ENCODE measurements at regions not wholly inside any gene's neighbourhood (a gene's known extent, or its start where the extent isn't known, plus 50 kb on each side); places are given as distances from the start of the nearest gene placed in this dataset.
A peak's percentile ranks its signal among the peaks of the same experiment; 100 is the strongest.
"Not testable (repeated sequence)": the region's sequence is repeated elsewhere in the genome, so short reads cannot be mapped to it uniquely, and the experiment has no call there.

- DNase-seq = not testable (repeated sequence)
Measured at GRCh38 chr2:181737302-181737701, 57.0 kb upstream of the NEUROD1 start.

GRCh38 chr2:181738074-181738473, 57.8 kb upstream of the NEUROD1 start:
- DNase-seq = no peak

- no peak for DNase-seq
Measured at GRCh38 chr2:181738563-181738962, 58.2 kb upstream of the NEUROD1 start.

DNA sequence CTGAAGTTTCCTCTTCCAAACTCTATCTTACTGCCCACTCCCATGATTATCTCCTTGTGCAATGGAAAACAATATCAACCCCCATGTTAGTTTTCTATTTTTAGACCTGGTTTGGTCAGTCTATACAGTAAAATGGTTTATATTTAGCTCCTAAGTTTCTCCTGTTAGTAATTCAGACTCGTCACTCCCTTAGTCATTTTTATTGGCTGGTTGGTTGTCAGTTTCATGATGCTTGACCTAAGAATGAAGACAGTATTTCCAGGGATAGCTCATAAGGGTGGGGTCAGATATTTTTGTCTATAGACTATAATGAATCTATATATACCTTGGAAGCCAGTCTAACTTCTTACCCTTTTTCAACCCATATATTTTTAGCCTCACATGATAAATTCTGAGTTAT, 61.4 kb upstream of the NEUROD1 start:
- DNase-seq = no peak

DNA sequence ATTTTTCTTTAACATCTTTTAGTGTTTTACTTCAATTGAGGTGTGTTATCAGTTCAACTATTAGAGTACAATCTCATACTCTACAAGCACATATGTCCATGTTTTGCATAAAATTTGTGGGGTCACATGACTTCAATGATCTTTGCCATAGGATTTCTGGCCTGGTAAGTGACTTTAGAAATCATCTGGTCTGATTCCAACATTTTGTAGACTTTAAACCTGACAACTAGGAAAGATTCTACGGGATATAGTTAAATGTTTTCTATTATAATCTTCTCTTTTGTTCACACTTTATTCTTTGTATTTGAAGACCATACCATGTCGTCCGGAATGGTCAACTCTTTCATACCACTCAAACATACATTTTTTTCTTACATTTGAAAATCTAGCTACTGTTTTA, 62.0 kb upstream of the NEUROD1 start:
- DNase-seq = no peak

DNA sequence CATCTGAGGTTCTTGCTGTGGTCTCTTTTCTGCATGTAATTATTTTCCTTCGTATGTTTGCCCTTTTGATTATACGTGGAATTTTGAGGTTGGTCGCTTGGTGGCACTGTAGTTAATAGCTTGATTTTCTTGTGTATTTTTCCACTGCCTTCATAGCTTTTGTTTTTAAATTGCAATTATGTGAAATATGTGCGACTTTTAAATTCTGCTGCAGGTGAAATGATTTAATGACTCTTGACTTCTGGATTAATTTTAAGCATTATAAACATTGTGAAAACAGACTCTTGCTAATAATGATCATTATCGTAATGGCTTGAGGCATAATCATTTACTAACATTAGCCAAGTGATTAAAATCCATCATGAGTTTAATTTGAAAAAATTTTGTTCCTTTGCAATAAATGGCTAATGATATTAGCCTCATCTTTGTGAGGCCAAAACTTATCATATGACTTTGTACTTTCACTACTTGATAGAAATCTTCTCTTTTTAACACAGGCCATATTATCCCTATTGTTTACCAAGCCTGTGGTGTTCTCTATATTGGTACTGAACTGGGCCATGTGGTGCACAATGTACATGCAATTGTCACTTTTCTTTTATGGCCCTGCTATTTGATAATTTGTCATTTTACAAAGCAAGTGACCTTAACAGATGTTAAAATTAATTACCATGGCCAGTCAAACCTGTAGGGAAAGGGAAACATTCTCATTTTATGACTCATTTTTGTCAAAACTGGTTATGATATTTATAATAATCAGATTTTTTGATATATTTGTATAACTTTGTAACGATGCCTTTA, 62.8 kb upstream of the NEUROD1 start:
- peak; percentile 41 for DNase-seq

DNA sequence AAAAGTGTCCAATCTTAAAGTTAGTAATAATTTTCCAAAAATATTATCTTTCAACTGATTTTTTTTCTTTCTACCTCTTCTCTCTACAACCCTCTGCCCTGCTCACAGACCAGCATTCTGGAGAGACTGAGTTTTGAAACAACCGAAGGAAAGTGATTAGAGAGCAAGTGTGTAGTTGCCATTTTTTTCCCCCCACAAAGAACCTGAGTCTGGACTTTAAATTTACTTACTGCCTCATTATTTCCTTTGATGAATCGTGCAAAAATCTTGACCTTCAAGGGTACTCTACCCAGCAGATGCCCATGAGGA, 63.4 kb upstream of the NEUROD1 start:
- DNase-seq = no peak

- DNase-seq = no peak
Measured at GRCh38 chr2:181745796-181746540, 65.7 kb upstream of the NEUROD1 start.

DNA sequence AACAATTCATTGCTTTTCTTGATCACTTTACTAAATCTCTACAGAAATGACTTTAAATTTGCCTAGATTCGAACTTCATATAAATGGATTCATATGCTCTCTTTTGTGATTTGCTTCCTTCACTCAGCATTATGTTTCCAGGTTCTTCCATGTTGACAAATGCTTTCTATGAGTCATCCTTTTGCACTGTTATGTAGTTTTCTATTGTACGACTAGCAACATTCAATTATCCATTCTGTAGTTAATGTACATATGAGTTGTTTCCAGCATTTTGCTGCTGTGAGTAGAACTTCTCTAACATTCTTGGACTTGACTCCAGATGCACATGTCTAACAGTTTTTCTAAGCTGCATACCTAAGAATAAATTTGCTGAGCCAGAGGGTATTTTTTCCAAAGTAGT, 66.5 kb upstream of the NEUROD1 start:
- DNase-seq = no peak

- DNase-seq = no peak
Measured at GRCh38 chr2:181750305-181750704, 70.0 kb upstream of the NEUROD1 start.

DNA sequence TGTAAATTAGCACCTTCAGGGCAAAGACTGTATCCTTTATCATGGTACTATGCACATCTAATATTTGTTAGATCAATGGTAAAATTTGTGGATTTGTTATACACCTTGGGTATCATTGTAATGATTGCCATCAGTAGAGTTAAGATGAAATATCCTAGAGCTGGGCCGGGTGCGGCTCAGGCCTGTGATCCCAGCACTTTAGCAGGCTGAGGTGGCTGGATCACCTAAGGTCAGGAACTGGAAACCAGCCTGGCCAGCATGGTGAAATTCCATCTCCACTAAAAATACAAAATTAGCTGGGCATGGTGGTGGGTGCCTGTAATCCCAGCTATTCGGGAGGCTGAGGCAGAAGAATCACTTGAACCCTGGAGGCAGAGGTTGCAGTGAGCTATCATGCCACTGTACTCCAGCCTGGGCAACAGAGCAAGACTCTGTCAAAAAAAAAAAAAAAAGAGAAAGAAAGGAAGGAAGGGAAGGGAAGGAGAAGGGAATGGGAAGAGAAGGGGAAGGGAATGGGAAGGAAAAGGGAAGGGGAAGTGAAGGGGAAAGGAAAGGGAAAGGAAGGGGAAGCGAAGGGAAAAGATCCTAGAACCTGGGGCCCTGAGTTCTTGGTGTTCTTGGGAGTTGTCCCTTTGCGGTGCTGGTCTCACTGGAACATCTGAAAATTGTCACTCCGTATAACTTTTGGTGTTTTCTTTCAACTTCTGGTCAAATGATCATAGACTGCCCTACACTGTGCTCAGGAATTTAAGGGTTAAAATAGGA, 71.1 kb upstream of the NEUROD1 start:
- no peak for DNase-seq

GRCh38 chr2:181752301-181752700, 72.0 kb upstream of the NEUROD1 start:
- no peak for DNase-seq

- DNase-seq = no peak
Measured at GRCh38 chr2:181753686-181754085, 73.4 kb upstream of the NEUROD1 start.

- DNase-seq = no peak
Measured at GRCh38 chr2:181754105-181754504, 73.8 kb upstream of the NEUROD1 start.

DNA sequence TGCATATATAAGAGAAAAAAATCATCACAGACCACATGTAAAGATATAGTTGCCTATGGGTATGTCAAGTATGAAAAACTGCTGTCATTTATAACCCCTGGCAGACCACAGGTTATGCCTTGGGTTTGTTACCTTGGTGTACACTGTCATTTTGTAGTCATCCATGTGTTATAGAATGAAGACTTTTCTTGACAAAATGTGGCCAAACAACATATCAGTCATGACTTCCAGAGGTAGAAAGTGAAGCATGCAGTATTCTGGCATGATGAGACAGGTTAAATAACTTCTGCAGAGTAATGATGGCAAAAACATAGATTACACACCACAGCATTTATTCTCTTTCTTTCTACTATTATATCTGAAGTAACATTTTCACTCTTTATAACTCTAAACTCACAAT, 74.9 kb upstream of the NEUROD1 start:
- no peak for DNase-seq

- DNase-seq = no peak
Measured at GRCh38 chr2:181760521-181760920, 80.2 kb upstream of the NEUROD1 start.

DNA sequence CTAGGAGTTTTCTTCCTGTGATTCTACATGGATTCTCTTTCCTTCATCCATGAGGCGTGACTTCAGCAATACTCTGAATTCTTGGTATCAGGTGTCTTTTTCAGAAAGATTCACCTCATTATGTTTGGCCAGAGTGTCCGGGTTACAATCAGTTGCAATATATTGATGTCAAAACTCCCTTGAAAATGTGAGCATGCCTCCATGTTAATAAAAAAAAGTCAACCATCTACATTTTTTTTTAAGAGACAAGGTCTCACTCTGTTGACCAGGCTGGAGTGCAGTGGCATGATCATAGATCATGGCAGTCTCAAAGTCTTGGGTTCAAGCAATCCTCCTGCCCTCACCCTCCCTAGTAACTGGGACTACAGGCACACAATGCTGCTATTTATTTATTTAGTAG, 80.9 kb upstream of the NEUROD1 start:
- DNase-seq = no peak

DNA sequence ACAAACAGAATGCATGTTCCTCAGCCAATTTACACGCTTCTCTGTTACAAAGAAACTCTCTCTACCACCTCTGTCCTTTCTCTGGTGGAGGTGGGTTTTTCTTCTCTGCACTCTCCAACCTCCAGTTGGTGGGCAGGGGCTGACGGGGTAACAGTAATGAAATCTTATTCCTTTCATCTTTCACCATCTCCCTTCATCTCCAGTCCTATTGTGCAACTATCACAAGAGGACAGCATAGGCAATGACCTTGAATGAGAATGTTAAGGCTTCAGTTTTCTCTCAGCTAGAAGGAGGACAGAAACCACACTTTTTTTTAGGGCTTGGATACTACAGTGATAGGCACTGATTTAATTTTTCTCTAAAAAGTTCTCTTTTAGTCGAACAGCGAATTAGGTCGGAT, 81.7 kb upstream of the NEUROD1 start:
- no peak for DNase-seq

GRCh38 chr2:181762848-181763247, 82.5 kb upstream of the NEUROD1 start:
- no peak for DNase-seq

- DNase-seq = no peak
Measured at GRCh38 chr2:181763423-181763822, 83.1 kb upstream of the NEUROD1 start.

- no peak for DNase-seq
Measured at GRCh38 chr2:181764095-181764963, 84.0 kb upstream of the NEUROD1 start.

GRCh38 chr2:181766129-181766528, 85.8 kb upstream of the NEUROD1 start:
- no peak for DNase-seq

DNA sequence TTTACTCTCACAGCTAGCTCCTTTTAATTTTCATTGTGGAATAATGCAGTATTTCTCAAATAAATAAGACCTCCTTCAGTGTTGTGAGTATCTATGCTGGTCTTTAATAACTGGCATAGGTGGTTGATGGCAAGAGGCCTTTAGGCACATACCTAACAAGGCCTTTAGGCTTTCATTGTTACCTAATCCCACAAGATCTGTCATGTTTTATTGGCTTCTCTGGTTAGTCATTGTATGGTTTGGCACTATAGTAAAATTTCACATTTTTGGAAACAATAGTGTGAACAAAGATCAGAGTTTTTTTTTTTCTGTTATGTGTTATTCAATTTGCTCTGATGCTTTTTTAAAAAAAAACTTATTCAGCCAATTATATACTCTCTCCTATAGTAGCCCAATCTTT, 89.8 kb upstream of the NEUROD1 start:
- no peak for DNase-seq

Measured in NCI-H1436 (cell line).